ENCODE measurements at regions not wholly inside any gene's neighbourhood (a gene's known extent, or its start where the extent isn't known, plus 50 kb on each side); places are given as distances from the start of the nearest gene placed in this dataset.

- intact Hi-C loops (cut with DNase I) = no loop called here
- Histone ChIP-seq H3K4me1 (no peaks in the 10 kb centered on the region), H3K27me3 (no peaks in the 10 kb centered on the region), H3K4me3 (no peak overlapping the region), H3K36me3 (no peaks in the 10 kb centered on the region), H3K9me3 (no peaks in the 10 kb centered on the region), H3K27ac (no peak overlapping the region)
- DNase-seq (no peak), ATAC-seq (no peak)
- 55 to 63% (median 58%) methylated on average over 4 of the region's 4 CpGs for WGBS, 4 donors
- no peak for TF ChIP-seq CTCF (IDR thresholded peaks at IDR 0.05)
Measured at GRCh38 chr7:126339813-126340212, 912.9 kb downstream of the GRM8 start.

DNA sequence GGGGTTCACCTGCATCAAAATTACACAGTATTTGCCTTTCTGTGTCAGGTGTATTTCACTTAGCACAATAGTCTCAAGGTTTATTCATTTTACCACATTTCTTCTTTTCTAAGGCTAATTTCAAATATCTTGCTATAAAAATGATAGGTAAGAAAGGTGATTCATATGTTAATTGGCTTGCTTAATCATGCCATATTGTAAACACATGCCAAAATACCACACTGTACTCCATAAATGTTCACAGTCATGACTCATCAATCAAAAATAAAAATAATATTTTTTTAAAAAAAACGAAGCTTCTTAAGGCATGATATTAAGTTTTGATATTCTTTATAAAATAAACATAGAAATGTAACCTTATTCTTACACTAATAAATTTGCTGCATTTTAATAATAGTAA, 947.1 kb downstream of the GRM8 start:
- Histone ChIP-seq H3K9me3 (peaks cover 0 to 2% (median 0%) of the 10 kb centered on the region in 12 donors), H3K27ac (no peak overlapping the region), H3K4me1 (peaks cover 0 to 2% (median 0%) of the 10 kb centered on the region in 12 donors), H3K36me3 (no peaks in the 10 kb centered on the region), H3K27me3 (no peaks in the 10 kb centered on the region), H3K4me3 (no peak overlapping the region)
- ATAC-seq (no peak), DNase-seq (no peak)
- intact Hi-C loops (cut with DNase I) = no loop called here
- TF ChIP-seq POLR2A (IDR thresholded peaks at IDR 0.05) (no peak), CTCF (IDR thresholded peaks at IDR 0.05) (no peak)
- WGBS, 4 donors = 65 to 75% (median 73%) methylated on average over 1 of the region's 1 CpG

GRCh38 chr7:126303926-126304325, 948.8 kb downstream of the GRM8 start:
- H3K9me3 ChIP-seq = peaks cover 0 to 2% (median 0%) of the 10 kb centered on the region in 12 donors
- DNase-seq (no peak), ATAC-seq (no peak)
- no peak overlapping the region for H3K27ac ChIP-seq
- TF ChIP-seq POLR2A (IDR thresholded peaks at IDR 0.05) = no peak
- H3K4me3 ChIP-seq = no peak overlapping the region
- H3K4me1 ChIP-seq = peaks cover 0 to 2% (median 0%) of the 10 kb centered on the region in 12 donors
- WGBS, 4 donors = 75 to 95% (median 81%) methylated on average over 1 of the region's 1 CpG
- no peaks in the 10 kb centered on the region for H3K36me3 ChIP-seq
- intact Hi-C loops (cut with DNase I) = no loop called here
- no peaks in the 10 kb centered on the region for H3K27me3 ChIP-seq

GRCh38 chr7:126302639-126303038, 950.1 kb downstream of the GRM8 start:
- peaks cover 0 to 7% (median 0%) of the 10 kb centered on the region in 12 donors for H3K9me3 ChIP-seq
- intact Hi-C loops (cut with DNase I) = no loop called here
- 59 to 74% (median 66%) methylated on average over 2 of the region's 2 CpGs for WGBS, 4 donors
- no peaks in the 10 kb centered on the region for H3K27me3 ChIP-seq
- DNase-seq = no peak
- no peak for ATAC-seq
- peaks cover 0 to 2% (median 0%) of the 10 kb centered on the region in 12 donors for H3K4me1 ChIP-seq
- H3K4me3 ChIP-seq = no peak overlapping the region
- H3K36me3 ChIP-seq = no peaks in the 10 kb centered on the region
- no peak overlapping the region for H3K27ac ChIP-seq
- no peak for TF ChIP-seq POLR2A (IDR thresholded peaks at IDR 0.05)
- TF ChIP-seq CTCF (IDR thresholded peaks at IDR 0.05) = peak in 2 of 12 donors; percentile 18 to 24

DNA sequence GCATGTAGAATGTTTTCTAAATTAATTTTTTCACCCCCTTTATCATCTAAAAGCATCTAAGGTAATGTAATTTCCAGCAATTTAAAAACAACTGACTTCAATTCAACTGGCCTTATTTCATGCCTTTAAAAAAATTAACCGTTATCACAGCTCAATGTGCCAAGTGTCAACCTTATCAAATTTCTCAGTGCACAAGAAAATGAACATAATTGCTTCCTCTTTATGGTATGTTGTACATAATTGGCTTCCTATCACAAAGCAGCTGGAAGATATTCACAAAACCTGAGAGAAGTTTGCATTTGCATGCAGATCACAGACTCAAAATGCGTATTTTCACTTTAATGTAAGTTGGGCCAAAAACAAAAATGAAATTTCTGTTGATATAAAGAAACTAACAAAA, 966.4 kb downstream of the GRM8 start:
- WGBS, 4 donors = 66 to 73% (median 68%) methylated on average over 2 of the region's 2 CpGs
- no peak for ATAC-seq
- no peak for TF ChIP-seq CTCF (IDR thresholded peaks at IDR 0.05)
- TF ChIP-seq POLR2A (IDR thresholded peaks at IDR 0.05) = no peak

More for the DNA sequence above, 966.4 kb downstream of the GRM8 start:
- intact Hi-C loops (cut with DNase I) = no loop called here
- Histone ChIP-seq H3K27ac (no peak overlapping the region), H3K4me3 (no peak overlapping the region), H3K4me1 (no peaks in the 10 kb centered on the region), H3K9me3 (peaks cover 0 to 7% (median 0%) of the 10 kb centered on the region in 12 donors), H3K27me3 (no peaks in the 10 kb centered on the region), H3K36me3 (no peaks in the 10 kb centered on the region)
- no peak for DNase-seq
